A673 (cell line): ENCODE measurements at regions not wholly inside any gene's neighbourhood (a gene's known extent, or its start where the extent isn't known, plus 50 kb on each side); places are given as distances from the start of the nearest gene placed in this dataset.
"Not testable (repeated sequence)": the region's sequence is repeated elsewhere in the genome, so short reads cannot be mapped to it uniquely, and the experiment has no call there.

Experiments used
- CTCF ChIP-seq: fragments of 300-800, 200-600 bp; sonication (generic); conservative IDR thresholded peaks from 2 replicates; pipeline ENCODE4 v1.5.1; 2017; ENCODE audit warnings: low read depth, mild to moderate bottlenecking, antibody characterized with exemption, low read length, moderate library complexity, mixed read lengths
- EZH2 ChIP-seq: fragments of 200-600 bp; sonication (generic); IDR thresholded peaks from 2 replicates; pipeline ENCODE4 v1.6.1; 2017; ENCODE audit warnings: borderline replicate concordance, low read depth, mild to moderate bottlenecking, mixed read lengths, antibody characterized with exemption, low read length; ENCODE audit not compliant: poor library complexity, severe bottlenecking

DNA sequence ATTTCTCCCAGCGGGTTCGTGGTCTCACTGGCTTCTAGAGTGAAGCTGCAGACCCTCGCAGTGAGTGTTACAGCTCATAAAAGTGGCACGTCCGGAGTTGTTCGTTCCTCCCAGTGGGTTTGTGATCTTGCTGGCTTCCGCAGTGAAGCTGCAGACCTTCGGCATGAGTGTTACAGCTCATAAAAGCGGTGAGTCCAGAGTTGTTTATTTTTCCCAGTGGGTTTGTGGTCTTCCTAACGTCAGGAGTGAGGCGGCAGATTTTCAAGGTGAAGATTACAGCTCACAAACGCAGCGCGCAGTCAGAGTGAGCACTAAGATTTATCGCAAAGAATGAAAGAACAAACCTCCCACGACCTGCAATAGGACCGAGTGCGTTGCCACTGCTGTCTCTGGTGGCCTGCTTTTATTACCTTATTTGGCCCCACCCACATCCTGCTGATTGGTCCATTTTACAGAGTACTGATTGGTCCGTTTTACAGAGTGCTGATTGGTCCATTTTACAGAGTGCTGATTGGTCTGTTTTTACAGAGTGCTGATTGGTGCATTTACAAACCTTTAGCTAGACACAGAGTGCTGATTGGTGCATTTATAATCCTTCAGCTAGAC, 90.0 kb upstream of the SHISA6 start:
- TF ChIP-seq CTCF, EZH2: not testable (repeated sequence)
